Midbrain (tissue), 1 donor: ENCODE measurements at regions not wholly inside any gene's neighbourhood (a gene's known extent, or its start where the extent isn't known, plus 50 kb on each side); places are given as distances from the start of the nearest gene placed in this dataset.

Experiments used
- DNase-seq: peaks from one replicate; lab custom pipeline; 2025; lab: John Stamatoyannopoulos, UW

DNA sequence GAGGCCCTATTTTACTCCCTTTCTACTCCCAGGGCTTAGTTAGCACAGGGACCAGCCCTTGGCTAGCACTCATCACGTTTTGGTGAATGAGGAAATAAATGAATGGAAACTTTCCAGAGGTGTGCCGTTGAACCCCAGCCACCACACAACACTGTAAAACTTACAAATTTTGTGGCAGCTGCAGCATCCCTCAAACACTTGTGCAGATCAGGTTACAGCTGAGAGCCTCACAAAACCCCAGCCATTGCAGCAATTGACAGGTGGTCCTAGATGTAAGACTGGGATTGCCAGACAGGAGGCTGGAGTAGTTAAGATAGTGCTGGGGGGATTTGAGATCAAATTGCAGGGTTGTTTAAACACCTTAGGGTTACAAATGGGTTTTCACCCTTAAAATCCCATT is 482.2 kb upstream of the KIF2A start:
- DNase-seq = no peak

DNA sequence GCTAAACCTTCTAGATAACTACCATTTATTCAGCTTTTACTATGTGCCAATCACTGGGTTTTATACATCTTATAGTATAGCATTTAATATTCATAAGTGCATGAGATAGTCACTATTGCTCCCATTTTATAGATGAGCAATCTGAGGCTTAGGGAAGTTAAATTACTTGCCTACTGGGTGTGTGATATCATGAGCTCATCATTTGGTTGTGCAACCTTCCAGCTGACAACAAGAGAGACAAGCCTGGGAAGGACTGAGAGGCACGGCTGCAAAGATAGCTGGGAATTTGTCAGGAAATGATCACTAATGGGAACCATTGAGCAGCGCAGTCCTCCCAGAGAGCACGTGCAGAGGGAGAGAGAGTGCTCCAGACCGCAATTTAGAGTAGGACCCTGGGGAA is 481.6 kb upstream of the KIF2A start:
- no peak for DNase-seq

DNA sequence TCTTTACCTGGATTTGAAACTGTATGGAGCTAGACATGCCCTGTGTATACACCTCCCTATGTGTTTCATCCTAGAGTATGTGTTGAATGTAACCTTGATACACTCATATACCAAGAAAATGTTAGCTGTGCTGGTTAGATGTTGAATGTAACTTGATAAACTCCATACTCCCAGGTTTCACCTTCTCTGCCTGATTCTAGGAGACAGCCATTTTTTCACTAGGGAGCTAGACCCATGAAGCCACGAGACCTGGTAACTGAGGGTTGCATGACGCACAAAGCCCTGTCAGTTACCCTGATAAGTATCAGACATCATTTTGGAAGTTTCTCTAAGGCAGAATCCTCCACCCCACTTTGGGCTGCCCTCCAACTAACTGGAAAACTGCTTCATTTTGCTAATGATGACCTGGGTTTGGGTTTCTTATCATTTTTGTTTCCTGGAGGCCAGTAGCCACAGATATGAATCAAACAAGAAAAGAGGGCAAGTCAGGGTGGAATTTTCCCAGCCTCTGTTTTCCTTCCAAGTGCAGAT is 478.5 kb upstream of the KIF2A start:
- no peak for DNase-seq

DNA sequence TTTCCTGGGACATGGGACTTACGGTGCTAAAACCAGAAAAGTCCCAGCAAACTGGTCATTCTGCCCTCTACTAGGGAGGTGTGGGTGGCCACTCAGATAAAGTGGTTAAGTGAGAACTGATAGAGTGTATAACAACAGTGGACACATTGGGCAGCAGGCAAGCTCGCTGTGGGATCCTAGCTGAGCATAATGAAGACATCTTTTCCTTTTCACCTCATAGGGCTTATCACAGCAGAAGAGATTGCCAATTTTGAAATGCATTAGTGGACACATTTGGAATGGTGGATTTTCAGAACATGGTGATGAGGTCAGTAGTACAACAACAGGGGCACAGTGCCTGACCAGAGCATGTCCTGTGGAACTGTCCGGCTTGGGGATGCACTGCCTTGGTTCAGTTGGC is 477.1 kb upstream of the KIF2A start:
- DNase-seq = no peak

DNA sequence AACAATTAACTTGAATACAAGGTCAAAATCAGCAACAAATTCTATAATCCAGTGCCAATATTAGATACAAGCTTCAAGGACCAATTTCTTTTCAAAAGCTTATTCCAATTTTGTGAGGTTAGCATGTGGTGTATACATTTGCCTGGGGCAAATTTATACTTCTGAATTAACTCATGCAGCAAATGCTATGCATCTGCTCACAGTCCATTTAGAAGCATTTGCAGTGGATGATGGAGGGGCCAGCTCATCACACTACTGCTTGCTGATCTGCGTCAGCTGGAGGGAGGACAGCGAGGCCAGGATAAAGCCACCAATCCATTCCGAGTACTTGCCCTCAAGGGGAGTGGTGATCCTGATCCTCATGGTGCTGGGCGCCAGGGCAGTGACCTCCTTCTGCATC is 474.3 kb upstream of the KIF2A start:
- no peak for DNase-seq

DNA sequence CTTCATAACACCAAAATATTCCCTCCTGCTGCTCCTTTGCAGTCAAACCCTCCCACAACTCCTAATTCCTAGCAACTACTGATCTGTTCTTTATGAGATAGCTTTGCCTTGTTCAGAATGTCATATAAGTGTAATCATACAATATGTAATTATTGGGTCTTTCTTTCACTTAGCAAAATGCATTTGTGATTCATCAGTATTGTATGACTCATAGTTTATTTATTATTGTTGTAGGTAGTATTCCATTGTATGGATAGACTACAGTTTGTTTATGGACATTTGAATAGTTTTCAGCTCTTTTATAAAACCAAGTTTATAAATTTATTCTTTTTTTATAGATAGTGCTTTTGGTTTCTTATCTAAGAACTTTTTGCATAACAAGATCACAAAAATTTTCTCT is 468.2 kb upstream of the KIF2A start:
- DNase-seq = no peak

DNA sequence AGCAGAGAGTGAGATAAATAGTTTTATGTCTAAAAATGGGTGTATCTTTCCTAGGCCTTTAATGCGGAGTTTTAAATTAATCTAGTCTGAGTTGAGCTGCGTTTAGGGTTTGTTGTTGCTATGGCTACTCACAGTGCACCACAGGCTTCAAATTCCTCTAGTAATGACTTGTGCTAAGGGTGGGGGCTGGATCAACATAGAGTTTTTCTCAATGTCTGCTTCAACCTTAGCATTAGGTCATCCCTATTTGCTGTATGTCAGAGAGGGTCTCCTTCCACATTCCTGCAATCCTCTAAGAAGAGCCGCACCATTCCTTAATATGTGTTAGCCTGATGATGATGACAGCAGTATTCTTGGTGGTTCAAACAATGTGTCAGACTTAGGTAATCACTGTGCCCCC is 465.6 kb upstream of the KIF2A start:
- DNase-seq = no peak

DNA sequence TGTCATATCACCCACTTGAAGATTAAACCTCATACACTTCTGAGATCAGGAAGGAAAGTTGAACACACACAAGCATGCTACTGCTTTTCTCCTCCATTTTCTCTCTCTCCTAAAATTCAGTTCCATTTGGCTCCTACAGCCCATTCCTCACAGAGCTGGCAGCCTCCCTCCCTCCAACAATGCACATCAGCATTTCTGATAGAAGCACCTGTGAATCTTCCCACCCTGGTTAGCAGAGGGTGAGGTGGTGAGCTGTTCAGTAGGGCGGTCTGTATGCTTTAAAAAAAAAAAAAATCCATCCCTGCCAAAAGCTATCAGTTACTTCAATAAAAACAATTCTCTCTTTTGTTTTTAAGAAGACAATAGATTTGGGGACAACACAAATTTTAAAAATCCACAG is 463.2 kb upstream of the KIF2A start:
- no peak for DNase-seq

DNA sequence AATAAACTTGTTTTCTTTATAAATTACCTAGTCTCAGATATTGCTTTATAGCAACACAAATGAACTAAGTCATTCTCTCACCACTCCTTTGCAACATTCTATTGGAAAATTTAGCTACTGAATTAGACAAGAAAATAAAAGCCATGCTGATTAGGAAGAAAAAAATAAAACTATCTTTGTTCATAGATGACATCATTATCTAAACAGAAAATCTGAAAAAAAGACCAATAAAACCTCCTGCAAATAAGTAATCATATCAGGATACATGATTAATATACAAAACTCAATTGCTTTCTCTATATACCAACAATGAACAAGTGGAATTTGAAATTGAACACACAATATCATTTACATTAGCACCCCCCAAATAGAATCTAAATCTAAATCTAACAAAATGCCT is 455.3 kb upstream of the KIF2A start:
- DNase-seq = no peak

DNA sequence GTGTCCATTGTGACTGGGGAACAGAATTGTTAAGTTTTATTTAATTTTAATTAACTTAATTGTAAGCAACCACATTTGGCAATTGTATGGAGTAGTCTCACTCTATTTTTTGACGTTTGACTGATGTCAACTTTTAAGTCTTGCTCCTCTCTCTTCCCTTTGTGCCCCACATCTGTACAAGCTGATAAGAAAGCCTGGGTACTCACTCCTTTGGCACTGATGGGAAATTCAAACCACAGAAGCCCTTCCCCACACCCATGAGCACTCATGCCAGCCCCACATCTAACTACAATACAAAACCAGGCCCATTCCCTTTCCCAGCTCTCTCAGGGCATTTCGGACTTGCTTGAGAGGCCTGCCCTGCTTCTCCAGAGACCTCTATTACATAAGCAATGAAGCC is 451.5 kb upstream of the KIF2A start:
- DNase-seq = no peak

DNA sequence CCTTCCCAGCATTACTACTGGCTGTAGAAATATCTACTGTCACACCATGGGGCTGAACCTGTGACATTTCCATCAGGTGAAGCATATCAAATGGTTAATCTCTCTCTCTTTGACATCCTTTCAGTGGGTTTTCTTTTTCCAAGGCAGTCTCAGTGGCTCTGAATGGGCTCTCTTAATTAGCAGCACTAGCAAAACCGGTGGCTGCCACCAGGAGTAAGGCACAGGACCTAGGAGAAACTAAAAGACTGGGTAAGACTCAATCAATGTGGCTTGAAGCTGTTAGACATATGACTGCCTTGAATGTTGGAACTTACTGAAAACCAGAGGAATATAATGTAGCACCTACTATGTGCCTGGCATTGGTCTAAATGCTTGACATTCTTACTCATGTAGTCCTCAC is 445.0 kb upstream of the KIF2A start:
- DNase-seq = no peak

DNA sequence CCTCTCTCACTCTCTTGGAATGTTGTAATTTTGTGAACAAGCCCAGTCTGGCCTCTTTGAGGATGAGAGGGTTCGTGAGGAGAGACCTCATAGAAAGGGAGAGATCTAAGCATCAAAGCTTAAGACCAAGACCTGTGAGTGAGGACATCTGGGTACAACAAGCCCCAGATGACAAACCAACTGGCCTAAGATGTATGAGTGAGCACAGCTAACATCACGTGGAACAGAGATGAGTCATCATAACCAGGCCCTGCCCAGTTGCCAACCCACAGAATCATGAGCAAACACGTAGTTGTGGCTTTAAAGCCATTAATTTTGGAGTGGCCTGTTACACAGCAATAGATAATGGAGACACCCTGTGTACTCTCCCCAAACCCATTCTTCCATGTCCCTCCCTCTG is 439.1 kb upstream of the KIF2A start:
- no peak for DNase-seq

DNA sequence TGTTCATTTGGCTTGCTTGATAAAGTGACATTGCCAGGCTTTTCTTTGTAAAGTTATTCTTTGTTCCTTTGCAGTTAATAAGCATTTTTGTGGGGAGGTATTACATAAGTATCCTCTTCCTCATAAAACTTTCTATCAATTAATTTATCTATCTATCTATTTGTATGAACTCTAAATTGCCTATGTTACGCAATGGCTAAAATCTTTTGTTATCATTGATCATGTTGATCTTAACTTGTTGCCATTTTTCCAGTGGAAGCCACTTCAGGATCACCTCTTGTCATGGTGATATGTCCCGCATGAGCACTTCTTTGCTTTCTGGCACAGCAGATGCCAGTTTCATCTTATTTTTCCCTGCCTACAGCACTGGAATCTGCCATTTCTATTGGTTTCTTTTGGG is 436.7 kb upstream of the KIF2A start:
- no peak for DNase-seq

DNA sequence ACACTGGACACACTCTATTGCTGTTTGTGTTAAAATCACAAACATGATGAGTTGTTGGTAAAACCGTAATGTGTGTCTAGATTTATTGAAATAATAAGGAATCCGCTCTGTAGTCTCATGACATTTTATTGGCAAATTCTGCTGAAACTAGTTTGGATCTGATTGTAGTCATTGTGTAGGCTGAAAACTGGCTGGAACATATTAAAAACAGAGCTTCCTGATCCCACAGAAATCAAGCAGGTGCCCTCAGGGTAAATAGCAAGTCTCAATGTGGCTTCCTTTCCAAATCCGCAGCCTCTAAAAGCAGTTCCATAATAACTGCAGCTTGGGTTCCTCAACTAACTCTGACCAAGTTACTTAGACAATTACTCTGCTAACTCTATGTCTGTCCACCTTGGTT is 427.5 kb upstream of the KIF2A start:
- no peak for DNase-seq

DNA sequence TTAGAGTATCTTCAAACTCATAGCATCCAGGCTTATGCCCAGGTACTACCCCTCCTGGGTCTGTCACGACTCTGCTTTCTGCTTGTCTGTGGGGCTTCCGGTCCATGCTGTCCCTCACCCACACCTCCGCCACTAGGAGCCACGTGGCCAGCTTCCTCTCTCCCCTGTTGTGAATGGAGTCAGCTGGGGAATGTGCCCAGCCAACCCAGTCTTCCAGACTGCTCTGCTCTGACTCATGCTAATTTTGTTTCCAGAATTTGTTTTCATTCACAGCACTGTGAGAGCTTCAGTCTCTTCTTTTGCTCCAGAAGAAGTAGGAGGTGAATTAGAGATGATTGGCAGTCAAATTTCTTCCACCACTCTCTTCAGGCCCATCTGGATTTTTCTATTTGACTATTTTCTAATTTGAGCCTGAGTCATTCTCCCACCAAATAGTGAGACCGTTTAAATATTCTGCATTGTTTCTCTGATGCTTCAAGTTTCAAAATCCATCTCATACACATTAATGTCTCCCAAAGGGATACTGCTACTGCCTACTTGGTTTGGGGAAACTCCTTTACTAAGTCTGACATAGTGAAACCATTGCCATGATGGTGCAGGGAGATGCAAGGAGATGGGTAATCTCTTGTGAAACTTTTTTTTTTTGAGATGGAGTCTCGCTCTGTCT is 424.1 kb upstream of the KIF2A start:
- DNase-seq = peak; percentile 8

DNA sequence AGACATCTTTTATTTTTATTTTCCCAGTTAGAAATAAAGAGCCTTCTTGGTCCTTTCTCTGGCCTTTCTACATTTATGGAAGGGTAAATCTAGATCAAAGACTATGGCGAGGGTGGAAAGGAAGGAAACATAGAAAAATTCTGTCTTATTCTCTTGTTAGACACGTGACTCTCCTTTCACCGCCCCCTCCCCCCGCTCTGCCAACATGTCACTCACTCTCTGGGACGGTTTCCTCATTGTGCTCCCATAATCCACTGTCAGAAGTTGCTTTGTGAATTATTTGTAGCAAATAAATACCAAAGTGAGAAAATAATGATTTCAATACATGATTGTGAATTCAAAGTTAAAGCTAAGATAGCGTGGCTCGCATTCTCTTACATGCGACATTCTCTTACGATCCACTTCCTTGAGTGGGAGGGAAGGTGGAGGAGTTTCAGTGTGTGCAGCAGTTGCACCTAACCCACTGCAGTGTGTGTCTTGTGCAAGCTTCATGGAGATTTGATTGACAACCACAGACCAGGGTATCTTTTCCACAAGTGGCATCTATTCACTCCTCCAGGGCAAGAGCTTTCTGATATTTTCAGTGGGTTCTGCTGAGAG is 423.0 kb upstream of the KIF2A start:
- no peak for DNase-seq

DNA sequence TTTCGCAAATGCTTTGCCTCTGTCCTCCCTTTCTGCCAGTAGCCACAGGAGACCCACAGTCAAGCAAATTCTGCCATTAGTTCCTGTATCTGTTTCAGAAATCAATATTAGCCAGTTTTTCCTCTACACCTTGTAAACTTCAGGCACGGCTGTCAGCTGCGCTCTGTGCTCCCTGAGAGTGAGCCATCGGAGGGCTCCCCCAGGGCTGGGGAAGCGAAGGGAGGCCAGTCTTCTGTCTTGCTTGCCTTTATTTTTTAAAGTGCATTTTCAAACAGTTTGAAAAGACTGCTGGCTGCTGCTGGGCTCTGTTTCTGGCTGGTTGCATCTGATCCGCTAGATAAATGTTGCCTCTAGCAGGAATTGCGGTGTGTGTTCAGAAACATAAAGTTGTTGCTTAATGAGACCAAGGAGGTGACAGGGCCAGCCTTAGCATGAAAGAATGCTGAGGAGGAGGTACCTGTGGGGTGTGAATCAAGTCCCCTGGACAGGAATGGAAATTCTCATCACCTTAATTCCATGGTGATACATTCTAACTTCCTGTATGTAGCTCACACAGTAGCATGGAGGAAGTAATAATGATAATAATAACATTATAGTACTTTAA is 421.7 kb upstream of the KIF2A start:
- DNase-seq = no peak

DNA sequence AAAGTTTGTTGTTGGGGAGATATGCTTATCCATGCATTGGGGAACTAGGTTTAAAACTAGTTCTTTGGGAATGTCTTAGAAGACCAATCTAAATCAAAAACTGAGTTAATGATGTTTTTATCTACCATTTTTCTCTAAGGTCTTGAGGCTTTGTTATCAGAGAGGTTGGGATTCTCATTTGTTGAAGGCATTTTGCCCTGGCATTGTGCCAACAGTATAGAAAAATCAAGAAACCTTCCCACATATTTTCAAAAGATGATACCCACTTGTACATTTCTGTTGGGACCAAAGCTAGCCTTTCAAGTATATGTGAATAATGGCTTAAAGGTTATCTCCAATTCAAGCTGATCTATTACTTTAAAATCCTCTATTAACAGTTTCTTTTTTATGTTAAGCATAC is 419.8 kb upstream of the KIF2A start:
- no peak for DNase-seq

DNA sequence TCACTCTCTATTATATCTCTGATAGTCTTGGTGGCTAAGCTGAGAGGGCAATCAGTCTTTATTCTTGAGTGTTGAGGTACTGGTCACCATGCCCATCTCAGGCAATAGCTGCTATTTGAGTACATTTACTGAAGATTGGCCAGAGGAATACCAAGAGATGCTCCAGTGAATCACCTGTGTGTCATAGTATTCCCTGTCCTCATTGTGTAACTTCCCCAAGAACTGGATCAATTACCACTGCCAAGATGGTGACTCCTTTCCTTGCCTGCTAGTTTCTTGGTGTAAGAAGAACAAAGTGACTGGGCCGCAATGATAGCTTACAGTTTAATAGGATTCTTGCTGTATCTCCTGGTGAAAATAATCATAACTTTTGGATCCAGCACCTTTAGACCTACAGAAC is 418.7 kb upstream of the KIF2A start:
- no peak for DNase-seq

DNA sequence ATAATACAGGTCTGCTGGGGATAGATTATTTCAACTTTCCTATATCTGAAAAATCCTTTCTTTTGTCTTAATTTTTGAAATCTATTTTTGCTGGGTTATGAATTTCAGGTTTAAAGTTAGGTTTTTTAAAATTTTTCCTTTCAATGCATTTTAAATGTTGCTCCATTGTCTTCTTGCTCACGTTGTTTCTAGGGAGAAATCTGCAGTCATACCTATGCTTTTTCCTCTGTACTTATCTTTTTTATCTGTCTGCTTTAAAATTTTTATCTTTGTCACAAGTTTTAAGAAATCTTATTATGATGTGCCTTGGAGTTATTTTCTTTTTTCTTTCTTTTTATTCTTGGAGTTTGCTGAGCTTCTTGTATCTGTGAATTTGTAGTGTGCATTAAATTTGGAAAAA is 412.0 kb upstream of the KIF2A start:
- no peak for DNase-seq

DNA sequence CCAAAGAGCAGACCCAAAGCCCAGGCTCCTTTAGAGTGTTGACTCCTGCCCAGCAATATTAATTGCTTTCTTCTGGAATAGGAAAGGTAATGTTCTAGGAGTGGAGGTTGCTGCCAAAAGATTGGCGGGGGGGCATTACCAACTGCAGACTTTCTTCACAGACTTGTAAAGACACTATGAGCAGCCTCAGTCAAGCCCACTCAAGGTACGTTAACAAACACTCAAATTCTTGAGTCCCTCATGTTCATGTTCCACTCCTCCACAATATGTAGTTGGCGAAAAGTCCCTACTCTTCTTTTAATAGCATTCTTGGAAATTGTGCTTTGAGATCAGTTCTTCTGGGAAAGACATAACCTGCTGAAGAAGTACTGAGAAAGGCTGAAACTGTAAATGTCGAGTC is 409.2 kb upstream of the KIF2A start:
- DNase-seq = no peak

DNA sequence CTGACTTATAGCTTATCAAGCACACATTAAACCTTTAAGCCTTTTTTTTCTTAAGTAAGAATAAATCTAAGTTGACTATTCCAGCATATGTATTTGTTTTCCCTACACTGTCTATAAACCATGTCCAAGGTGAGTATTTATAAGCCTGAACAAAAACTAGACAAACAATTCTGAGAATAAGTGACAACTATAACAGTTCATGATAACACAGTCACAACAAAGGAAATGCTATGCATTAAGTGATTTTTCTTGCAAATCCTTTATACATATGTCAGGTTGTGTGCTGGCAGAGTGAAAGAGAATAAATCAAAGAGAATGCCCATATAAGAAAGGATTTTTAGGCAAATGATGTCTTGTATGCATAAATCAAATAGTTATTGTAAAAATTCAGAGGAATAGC is 408.8 kb upstream of the KIF2A start:
- DNase-seq = no peak

DNA sequence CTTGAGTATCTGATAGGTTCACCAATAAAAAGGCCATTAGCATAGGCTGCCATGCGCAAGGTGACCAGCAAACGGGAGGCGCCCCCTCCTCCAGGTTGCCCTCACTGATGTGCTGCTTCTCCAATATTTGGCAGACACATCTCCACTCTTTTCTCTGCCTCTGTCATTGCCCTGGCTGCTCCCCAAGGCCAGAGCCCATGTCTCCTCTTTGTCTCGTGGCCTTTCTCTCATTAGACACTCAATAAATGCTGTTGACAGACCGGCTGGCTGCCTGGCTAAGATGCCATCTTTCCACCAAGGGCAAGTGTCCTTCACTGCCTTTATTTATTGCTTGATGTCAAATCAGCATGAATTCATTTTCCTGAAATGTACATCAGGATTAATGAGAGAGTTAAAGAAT is 404.0 kb upstream of the KIF2A start:
- DNase-seq = no peak

DNA sequence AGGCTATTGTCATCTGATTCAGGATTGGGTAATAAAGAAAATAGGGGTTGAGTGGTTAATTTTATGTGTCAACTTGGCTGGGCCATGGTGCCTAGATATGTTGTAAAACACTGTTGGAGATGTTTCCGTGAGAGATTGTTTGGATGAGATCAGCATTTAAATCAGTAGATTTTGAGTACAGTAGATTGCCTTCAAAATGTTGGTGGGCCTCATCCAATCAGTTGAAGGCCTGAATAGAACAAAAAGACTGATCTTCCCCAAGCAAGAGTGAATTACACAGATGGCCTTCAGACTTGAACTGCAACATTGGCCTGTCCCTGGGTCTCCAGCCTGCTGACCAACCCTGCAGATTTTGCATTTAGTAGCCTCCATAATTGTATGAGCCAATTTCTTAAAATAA is 401.3 kb upstream of the KIF2A start:
- no peak for DNase-seq
